ENCODE measurements at regions not wholly inside any gene's neighbourhood (a gene's known extent, or its start where the extent isn't known, plus 50 kb on each side); places are given as distances from the start of the nearest gene placed in this dataset.
"Not testable (repeated sequence)": the region's sequence is repeated elsewhere in the genome, so short reads cannot be mapped to it uniquely, and the experiment has no call there.

DNA sequence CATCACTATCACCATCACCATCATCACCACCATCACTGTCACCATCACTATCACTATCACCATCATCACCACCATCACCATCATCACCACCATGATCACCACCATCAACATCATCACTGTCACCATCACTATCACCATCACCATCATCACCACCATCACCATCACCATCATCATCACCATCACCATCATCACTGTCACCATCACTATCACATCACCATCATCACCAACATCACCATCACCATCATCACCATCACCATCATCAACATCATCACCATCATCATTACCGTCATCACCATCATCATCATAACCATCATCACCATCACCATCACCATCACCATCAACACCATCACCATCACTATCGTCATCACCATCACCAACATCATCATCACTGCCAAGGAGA lies 273.8 kb downstream of the FOXL1 start:
- H3K4me1 ChIP-seq, result no peaks in the 10 kb centered on the region
- H3K4me2 ChIP-seq, result no peak overlapping the region
- H3K4me3 ChIP-seq, result no peak overlapping the region
- H3K9me3 ChIP-seq, result no peaks in the 10 kb centered on the region
- no peak overlapping the region for H3K27ac ChIP-seq
- no peaks in the 10 kb centered on the region for H3K36me3 ChIP-seq
- no peaks in the 10 kb centered on the region for H4K20me1 ChIP-seq
- no peaks in the 10 kb centered on the region for H3K27me3 ChIP-seq
- H3K9ac ChIP-seq, result no peak overlapping the region
- no peak for TF ChIP-seq Cebpa-rat (IDR thresholded peaks at IDR 0.05)

DNA sequence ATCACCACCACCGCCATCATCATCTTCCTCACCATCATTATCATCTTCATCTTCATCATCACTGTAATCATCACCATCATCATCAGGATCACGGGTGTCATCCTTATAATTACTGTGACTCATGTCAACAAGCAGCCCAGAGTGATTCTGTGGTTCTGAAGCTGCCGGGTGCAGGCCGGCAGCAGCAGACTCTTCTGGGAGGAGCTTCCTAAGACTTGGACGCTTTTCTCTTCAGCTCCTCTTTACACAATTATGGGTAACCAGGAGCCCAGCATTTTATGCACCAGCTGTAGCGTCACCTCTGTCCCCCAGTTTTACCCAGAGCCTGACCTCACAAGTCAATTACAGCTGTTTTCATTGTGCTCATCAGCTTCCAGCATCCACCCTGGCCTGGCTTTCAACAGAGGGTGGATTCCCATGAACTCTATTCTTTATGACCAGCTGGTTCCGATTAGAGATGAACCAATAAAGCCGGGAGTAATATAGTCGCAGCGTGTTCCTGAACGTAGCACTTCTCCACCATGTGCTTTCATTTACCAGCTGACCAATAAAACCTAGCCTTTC lies 275.8 kb downstream of the FOXL1 start:
- Histone ChIP-seq H4K20me1 (no peaks in the 10 kb centered on the region), H3K9me3 (no peaks in the 10 kb centered on the region), H3K4me3 (no peak overlapping the region), H3K4me1 (no peaks in the 10 kb centered on the region), H3K27ac (no peak overlapping the region), H3K9ac (no peak overlapping the region), H3K4me2 (no peak overlapping the region), H3K27me3 (no peaks in the 10 kb centered on the region), H3K36me3 (no peaks in the 10 kb centered on the region)
- TF ChIP-seq Cebpa-rat (IDR thresholded peaks at IDR 0.05), result no peak

DNA sequence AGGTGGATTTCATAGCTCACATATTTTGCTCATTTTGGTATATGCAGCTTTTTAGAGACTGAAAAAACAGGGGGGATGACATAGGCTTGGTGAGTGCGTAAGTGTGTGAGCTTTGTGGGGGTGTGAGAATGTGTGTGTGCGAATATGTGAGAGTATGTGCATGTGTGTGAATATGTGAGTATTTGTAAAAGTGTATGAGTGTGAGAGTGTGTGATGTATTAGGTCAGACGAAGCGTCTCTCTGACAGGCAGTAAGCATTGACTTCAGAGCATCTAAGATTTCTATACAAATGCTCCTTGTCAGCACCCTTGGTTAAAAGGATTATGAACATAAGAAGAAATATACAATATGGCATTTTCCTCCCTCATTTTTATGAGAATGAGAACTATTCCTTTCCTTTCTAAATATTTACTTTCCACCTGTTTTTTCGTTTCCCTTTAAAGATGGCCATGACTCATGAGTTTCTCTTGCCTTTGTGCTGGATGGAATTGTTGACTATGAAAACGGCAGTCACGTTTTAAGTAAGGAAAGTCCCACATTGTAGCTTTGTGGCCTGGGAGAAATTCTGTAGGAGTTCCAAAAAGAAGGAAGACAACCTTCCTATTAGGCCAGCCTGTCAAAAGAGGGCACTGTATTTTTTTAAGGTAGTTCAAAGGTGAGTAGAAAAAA lies 276.4 kb downstream of the FOXL1 start:
- no peak overlapping the region for H3K9ac ChIP-seq
- H3K9me3 ChIP-seq, result no peaks in the 10 kb centered on the region
- H3K36me3 ChIP-seq, result no peaks in the 10 kb centered on the region
- no peaks in the 10 kb centered on the region for H4K20me1 ChIP-seq
- H3K4me3 ChIP-seq, result no peak overlapping the region
- H3K27me3 ChIP-seq, result no peaks in the 10 kb centered on the region
- no peaks in the 10 kb centered on the region for H3K4me1 ChIP-seq
- TF ChIP-seq Cebpa-rat (IDR thresholded peaks at IDR 0.05), result no peak
- no peak overlapping the region for H3K4me2 ChIP-seq
- H3K27ac ChIP-seq, result no peak overlapping the region

DNA sequence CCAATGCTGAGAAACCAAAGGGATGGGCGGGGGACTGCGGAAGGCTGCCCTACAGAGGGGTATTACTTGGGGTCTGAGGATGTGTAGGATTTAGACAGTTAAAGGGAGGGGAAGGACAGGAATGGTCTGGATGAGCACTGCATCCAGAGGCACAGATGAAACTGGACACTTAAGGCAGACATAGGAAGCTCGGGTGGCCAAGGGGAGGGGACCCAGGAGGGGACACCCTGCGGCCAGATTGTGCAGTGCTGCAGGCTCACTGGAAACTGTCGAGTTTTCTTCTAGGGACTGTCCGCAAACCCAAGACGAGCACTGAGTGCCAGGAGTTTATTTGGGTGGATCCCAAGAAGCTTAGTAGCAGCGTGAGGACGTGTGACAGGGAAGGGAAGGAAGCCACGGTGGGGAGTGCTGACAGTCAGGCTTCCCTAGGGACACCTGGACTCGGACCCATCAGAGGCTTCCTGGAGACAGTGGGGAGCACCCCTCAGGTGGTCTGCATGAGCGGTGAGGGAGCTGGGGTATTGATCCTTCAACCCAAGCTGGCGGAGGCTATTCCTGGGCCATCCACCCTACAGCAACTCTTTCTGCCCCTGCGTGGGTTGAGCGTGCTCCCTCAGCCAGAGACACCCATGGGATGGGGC lies 278.7 kb downstream of the FOXL1 start:
- H3K4me2 ChIP-seq, result no peak overlapping the region
- H3K9ac ChIP-seq, result no peak overlapping the region
- no peaks in the 10 kb centered on the region for H3K4me1 ChIP-seq
- H3K36me3 ChIP-seq, result no peaks in the 10 kb centered on the region
- no peak for TF ChIP-seq Cebpa-rat (IDR thresholded peaks at IDR 0.05)
- no peaks in the 10 kb centered on the region for H4K20me1 ChIP-seq
- H3K27ac ChIP-seq, result no peak overlapping the region
- no peaks in the 10 kb centered on the region for H3K27me3 ChIP-seq
- no peaks in the 10 kb centered on the region for H3K9me3 ChIP-seq
- no peak overlapping the region for H3K4me3 ChIP-seq

DNA sequence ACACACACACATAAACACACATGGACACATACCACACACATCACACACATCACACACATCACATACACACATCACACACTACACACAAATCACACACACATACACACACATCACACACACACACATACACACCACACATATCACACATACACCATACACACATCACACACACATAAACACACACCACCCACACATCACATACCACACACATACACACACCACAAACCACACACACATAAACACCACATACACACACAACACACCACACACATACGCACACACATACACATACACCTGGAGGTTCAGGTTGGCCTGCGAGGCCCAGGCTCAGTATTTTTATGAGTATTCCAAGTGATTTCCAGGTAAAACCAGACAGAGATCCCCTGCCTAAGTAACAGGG lies 279.5 kb downstream of the FOXL1 start:
- no peak overlapping the region for H3K4me2 ChIP-seq
- no peaks in the 10 kb centered on the region for H3K36me3 ChIP-seq
- no peak overlapping the region for H3K27ac ChIP-seq
- no peak overlapping the region for H3K4me3 ChIP-seq
- H3K9ac ChIP-seq, result no peak overlapping the region
- H3K27me3 ChIP-seq, result no peaks in the 10 kb centered on the region
- no peaks in the 10 kb centered on the region for H4K20me1 ChIP-seq
- no peaks in the 10 kb centered on the region for H3K9me3 ChIP-seq
- H3K4me1 ChIP-seq, result no peaks in the 10 kb centered on the region
- TF ChIP-seq Cebpa-rat (IDR thresholded peaks at IDR 0.05), result no peak

DNA sequence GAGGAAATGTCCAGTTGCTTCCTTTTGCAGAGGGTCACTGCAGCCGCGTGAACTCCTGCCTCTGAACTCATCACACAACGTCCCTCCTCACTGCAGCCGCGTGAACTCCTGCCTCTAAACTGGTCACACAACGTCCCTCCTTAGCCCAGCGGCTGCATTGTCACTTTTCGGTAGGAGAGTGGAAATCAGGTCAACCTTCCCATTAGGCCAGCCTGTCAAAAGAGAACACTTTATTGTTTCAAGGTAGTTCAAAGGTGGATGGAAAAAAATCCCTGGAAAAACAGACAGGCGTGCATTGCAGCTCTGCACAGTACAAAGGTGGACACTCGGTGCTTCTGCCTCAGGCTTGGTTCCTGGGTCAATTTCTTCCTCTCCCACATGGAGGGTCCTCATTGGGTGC lies 280.2 kb downstream of the FOXL1 start:
- H3K9ac ChIP-seq, result no peak overlapping the region
- no peaks in the 10 kb centered on the region for H3K27me3 ChIP-seq
- H3K4me2 ChIP-seq, result no peak overlapping the region
- no peaks in the 10 kb centered on the region for H3K4me1 ChIP-seq
- TF ChIP-seq Cebpa-rat (IDR thresholded peaks at IDR 0.05), result no peak
- no peak overlapping the region for H3K27ac ChIP-seq
- no peaks in the 10 kb centered on the region for H3K9me3 ChIP-seq
- no peak overlapping the region for H3K4me3 ChIP-seq
- no peaks in the 10 kb centered on the region for H4K20me1 ChIP-seq
- no peaks in the 10 kb centered on the region for H3K36me3 ChIP-seq

DNA sequence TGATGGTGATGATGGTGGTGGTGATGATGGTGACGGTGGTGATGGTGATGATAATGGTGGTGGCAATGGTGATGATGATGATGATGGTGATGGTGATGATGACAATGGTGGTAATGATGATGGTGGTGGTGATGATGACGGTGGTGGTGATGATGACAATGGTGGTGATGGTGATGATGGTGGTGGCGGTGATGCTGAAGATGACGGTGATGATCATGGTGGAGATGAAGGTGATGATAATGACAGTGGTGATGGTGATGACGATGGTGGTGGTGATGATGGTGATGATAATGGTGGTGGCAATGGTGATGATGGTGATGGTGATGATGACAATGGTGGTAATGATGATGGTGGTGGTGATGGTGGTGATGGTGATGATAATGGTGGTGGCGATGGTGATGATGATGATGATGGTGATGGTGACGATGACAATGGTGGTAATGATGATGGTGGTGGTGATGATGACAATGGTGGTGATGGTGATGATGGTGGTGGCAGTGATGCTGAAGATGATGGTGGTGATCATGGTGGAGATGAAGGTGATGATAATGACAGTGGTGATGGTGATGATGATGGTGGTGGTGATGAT lies 283.0 kb downstream of the FOXL1 start:
- not testable (repeated sequence) for H3K27ac ChIP-seq, H3K9ac ChIP-seq, H3K36me3 ChIP-seq, H3K4me2 ChIP-seq, H3K4me1 ChIP-seq, H3K4me3 ChIP-seq, H3K27me3 ChIP-seq, H4K20me1 ChIP-seq, H3K9me3 ChIP-seq

DNA sequence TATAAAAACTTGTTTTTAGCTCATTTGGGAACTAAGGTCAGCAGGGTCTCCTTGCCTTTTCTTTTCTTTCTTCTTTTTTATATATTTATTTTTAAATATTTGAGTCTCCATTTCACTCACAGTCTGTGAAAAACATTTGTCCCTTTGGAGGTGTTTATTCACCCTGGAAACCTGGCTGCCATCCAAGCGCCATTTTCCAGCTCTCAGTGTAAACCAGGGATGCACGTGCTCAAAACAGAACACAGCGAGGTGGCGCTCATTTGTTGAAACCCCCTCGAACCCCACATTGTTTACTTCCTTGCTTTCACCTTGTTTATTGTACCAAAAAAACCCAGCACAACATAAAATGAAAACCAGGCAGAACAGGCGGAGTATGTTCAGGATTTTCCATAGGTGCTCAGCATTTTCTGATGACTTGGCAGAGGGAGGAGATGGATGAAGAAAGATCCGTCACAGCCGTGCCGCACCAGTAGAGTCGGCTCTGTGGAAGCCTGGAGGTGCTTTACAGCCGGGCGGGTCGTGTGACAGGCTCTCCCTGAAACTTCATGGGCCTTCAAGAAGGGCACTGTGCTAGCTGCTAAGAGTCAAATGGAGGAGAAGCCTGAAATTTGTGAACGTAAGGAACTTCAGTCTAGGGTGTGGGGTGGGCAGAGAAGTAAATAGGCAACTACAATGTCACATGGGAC lies 284.4 kb downstream of the FOXL1 start:
- Histone ChIP-seq H3K9ac (no peak overlapping the region), H3K27ac (no peak overlapping the region), H3K4me1 (no peaks in the 10 kb centered on the region), H3K27me3 (no peaks in the 10 kb centered on the region), H3K36me3 (no peaks in the 10 kb centered on the region), H3K9me3 (no peaks in the 10 kb centered on the region), H3K4me3 (no peak overlapping the region), H4K20me1 (no peaks in the 10 kb centered on the region), H3K4me2 (no peak overlapping the region)
- TF ChIP-seq Cebpa-rat (IDR thresholded peaks at IDR 0.05), result no peak

DNA sequence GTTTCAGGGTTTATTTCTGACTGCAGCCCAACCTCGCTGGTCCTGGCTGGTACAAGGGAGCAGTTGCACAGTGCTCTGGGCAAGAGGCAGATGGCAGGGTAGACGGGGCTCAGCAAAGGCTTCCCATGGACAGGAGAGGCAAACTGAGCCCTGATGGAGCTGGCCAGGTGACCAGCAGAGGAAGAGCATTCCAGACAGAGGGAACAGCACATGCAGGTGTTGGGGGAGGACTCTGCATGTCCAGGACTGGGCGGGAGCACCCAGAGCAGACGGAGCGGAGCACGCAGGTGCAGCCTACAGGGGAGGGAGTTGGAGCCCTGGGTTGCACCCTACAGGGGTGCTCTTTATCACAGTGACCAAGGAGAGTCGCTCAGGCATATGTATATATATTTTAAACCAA lies 285.3 kb downstream of the FOXL1 start:
- Histone ChIP-seq H3K27me3 (no peaks in the 10 kb centered on the region), H3K36me3 (no peaks in the 10 kb centered on the region)

DNA sequence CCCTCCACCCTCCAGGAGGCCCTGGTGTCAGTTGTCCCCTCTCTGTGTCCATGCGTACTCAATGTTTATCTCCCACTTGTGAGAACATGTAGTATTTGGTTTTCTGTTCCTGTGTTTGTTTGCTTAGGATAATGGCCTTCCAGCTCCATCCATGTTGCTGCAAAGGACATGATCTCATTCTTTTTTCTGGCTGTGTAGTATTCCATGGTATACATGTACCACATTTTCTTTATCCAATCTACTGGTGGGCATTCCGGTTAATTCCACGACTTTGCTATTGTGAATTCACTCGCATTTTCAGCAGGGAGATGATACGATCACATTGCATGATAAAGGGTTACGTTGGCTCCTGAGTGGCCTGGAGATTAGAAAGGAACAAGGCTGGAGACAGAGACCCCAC lies 286.2 kb downstream of the FOXL1 start:
- Histone ChIP-seq H3K9ac (no peak overlapping the region), H3K4me2 (no peak overlapping the region), H4K20me1 (no peaks in the 10 kb centered on the region), H3K27ac (no peak overlapping the region), H3K36me3 (no peaks in the 10 kb centered on the region), H3K9me3 (no peaks in the 10 kb centered on the region), H3K27me3 (no peaks in the 10 kb centered on the region), H3K4me1 (no peaks in the 10 kb centered on the region), H3K4me3 (no peak overlapping the region)
- TF ChIP-seq Cebpa-rat (IDR thresholded peaks at IDR 0.05), result no peak

More for the DNA sequence above, 285.3 kb downstream of the FOXL1 start:
- Histone ChIP-seq H3K4me2 (no peak overlapping the region), H3K27ac (no peak overlapping the region), H3K4me1 (no peaks in the 10 kb centered on the region), H3K9me3 (no peaks in the 10 kb centered on the region), H4K20me1 (no peaks in the 10 kb centered on the region), H3K4me3 (no peak overlapping the region), H3K9ac (no peak overlapping the region)
- no peak for TF ChIP-seq Cebpa-rat (IDR thresholded peaks at IDR 0.05)

Data from BLaER1 (cell line).